ENCODE measurements at regions not wholly inside any gene's neighbourhood (a gene's known extent, or its start where the extent isn't known, plus 50 kb on each side); places are given as distances from the start of the nearest gene placed in this dataset.

DNA sequence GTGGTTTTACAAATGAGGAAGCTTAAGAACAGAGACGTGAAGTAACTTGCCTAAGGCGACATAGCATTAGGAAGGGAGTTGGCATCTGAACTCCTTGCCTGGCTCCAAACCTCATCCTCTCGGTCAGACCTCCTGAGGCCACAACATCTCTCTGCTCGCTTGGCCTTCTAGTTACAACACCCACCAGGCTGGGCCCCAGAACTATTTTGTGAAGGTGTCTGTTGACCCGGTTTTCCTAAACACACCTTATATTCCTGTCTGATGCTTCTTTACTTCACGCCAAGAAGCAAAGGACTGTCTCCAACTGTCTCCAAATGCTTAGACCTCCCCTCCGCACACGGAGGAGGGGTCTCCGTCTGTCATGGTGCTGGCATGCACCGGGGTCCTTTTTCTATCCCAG is 326.6 kb downstream of the THBS2 start (continued):
- TF ChIP-seq, protein P1, sequence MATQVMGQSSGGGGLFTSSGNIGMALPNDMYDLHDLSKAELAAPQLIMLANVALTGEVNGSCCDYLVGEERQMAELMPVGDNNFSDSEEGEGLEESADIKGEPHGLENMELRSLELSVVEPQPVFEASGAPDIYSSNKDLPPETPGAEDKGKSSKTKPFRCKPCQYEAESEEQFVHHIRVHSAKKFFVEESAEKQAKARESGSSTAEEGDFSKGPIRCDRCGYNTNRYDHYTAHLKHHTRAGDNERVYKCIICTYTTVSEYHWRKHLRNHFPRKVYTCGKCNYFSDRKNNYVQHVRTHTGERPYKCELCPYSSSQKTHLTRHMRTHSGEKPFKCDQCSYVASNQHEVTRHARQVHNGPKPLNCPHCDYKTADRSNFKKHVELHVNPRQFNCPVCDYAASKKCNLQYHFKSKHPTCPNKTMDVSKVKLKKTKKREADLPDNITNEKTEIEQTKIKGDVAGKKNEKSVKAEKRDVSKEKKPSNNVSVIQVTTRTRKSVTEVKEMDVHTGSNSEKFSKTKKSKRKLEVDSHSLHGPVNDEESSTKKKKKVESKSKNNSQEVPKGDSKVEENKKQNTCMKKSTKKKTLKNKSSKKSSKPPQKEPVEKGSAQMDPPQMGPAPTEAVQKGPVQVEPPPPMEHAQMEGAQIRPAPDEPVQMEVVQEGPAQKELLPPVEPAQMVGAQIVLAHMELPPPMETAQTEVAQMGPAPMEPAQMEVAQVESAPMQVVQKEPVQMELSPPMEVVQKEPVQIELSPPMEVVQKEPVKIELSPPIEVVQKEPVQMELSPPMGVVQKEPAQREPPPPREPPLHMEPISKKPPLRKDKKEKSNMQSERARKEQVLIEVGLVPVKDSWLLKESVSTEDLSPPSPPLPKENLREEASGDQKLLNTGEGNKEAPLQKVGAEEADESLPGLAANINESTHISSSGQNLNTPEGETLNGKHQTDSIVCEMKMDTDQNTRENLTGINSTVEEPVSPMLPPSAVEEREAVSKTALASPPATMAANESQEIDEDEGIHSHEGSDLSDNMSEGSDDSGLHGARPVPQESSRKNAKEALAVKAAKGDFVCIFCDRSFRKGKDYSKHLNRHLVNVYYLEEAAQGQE (IDR thresholded peaks at IDR 0.05) = no peak
- TF ChIP-seq FOXA2 (IDR thresholded peaks at IDR 0.05) (no peak), RAD21 (IDR thresholded peaks at IDR 0.05) (no peak)

DNA sequence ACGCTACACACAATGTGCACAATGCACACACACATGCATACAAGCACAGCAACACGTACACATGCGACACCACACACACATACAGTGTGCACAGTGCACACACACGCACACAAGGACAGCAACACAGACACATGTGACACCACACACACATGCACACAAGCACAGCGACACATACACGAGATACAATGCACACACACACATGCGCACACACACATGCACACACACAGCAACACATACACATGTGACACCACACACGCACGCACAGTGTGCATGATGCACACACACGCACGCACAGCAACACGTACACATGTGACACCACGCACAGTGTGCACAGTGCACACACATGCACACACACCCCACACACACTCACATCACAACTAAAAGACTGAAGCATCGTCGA is 327.3 kb downstream of the THBS2 start:
- Histone ChIP-seq H3K27me3 (ENCODE audit: control insufficient read depth in 4 of 4, insufficient read depth in 4 of 4, low read length in 3 of 4) (no peaks in the 10 kb centered on the region), H3K4me1 (ENCODE audit: control insufficient read depth in 4 of 4, insufficient read depth in 4 of 4, low read length in 3 of 4) (no peaks in the 10 kb centered on the region), H3K27ac (ENCODE audit: low read depth in 1 of 2, low read length in 2 of 2) (no peak overlapping the region), H3K9ac (ENCODE audit: low read depth in 1 of 2, low read length in 2 of 2) (no peak overlapping the region), H3K36me3 (ENCODE audit: control insufficient read depth in 4 of 4, insufficient read depth in 3 of 4, low read depth in 1 of 4, low read length in 3 of 4) (no peaks in the 10 kb centered on the region), H3K9me3 (ENCODE audit: control insufficient read depth in 4 of 4, low read length in 3 of 4) (no peaks in the 10 kb centered on the region), H3K4me3 (ENCODE audit: low read depth in 1 of 3, low read length in 3 of 3) (no peak overlapping the region)
- DNase-seq (ENCODE audit: low spot score) = no peak
- 88% methylated on average over 15 of the region's 15 CpGs for WGBS
- TF ChIP-seq SP1 (IDR thresholded peaks at IDR 0.05) (no peak), FOXA1 (IDR thresholded peaks at IDR 0.05) (no peak), HNF4A (conservative IDR thresholded peaks at IDR 0.05) (no peak), YY1 (IDR thresholded peaks at IDR 0.05) (no peak), JUND (IDR thresholded peaks at IDR 0.05) (no peak), TAF1 (conservative IDR thresholded peaks at IDR 0.05) (no peak), NR2F2 (IDR thresholded peaks at IDR 0.05) (no peak), RAD21 (IDR thresholded peaks at IDR 0.05) (no peak)
- TF ChIP-seq, protein P2, sequence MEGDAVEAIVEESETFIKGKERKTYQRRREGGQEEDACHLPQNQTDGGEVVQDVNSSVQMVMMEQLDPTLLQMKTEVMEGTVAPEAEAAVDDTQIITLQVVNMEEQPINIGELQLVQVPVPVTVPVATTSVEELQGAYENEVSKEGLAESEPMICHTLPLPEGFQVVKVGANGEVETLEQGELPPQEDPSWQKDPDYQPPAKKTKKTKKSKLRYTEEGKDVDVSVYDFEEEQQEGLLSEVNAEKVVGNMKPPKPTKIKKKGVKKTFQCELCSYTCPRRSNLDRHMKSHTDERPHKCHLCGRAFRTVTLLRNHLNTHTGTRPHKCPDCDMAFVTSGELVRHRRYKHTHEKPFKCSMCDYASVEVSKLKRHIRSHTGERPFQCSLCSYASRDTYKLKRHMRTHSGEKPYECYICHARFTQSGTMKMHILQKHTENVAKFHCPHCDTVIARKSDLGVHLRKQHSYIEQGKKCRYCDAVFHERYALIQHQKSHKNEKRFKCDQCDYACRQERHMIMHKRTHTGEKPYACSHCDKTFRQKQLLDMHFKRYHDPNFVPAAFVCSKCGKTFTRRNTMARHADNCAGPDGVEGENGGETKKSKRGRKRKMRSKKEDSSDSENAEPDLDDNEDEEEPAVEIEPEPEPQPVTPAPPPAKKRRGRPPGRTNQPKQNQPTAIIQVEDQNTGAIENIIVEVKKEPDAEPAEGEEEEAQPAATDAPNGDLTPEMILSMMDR (IDR thresholded peaks at IDR 0.05; ENCODE audit: low read depth, low read length, missing input control) = no peak
- TF ChIP-seq, protein P3, sequence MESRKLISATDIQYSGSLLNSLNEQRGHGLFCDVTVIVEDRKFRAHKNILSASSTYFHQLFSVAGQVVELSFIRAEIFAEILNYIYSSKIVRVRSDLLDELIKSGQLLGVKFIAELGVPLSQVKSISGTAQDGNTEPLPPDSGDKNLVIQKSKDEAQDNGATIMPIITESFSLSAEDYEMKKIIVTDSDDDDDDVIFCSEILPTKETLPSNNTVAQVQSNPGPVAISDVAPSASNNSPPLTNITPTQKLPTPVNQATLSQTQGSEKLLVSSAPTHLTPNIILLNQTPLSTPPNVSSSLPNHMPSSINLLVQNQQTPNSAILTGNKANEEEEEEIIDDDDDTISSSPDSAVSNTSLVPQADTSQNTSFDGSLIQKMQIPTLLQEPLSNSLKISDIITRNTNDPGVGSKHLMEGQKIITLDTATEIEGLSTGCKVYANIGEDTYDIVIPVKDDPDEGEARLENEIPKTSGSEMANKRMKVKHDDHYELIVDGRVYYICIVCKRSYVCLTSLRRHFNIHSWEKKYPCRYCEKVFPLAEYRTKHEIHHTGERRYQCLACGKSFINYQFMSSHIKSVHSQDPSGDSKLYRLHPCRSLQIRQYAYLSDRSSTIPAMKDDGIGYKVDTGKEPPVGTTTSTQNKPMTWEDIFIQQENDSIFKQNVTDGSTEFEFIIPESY (IDR thresholded peaks at IDR 0.05) = no peak

DNA sequence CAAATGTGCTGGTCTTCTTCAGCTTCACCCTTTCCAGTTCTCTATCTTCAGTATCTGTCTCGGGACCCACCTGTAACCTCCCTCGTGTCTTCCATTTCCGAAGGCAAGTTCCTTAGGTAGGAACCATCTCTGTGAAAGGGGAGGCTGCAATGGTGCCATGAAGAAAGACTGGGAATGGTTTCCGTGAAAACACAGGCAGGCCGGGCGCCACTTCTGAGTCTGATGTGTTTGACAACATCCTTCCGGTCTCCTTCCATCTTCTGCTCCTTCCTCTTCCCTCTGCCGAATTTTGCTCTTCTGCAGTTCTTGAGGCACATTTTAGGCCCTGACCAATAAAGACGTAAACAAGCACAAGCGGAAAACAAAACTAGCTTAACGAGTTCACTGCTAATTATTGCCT is 328.0 kb downstream of the THBS2 start:
- no peak overlapping the region for H3K27ac ChIP-seq (ENCODE audit: low read depth in 1 of 2, low read length in 2 of 2)
- H3K27me3 ChIP-seq (ENCODE audit: control insufficient read depth in 4 of 4, insufficient read depth in 4 of 4, low read length in 3 of 4) = no peaks in the 10 kb centered on the region
- TF ChIP-seq TAF1 (conservative IDR thresholded peaks at IDR 0.05) (no peak), SP1 (IDR thresholded peaks at IDR 0.05) (no peak), HNF4A (conservative IDR thresholded peaks at IDR 0.05) (no peak), YY1 (IDR thresholded peaks at IDR 0.05) (no peak), EGR1 (IDR thresholded peaks at IDR 0.05; ENCODE audit: low read depth in 2 of 2) (no peak), RAD21 (IDR thresholded peaks at IDR 0.05) (no peak)
- TF ChIP-seq, protein P1 (IDR thresholded peaks at IDR 0.05) = no peak
- H3K4me3 ChIP-seq (ENCODE audit: low read depth in 1 of 3, low read length in 3 of 3) = no peak overlapping the region
- no peak for DNase-seq (ENCODE audit: low spot score)
- no peak overlapping the region for H3K9ac ChIP-seq (ENCODE audit: low read depth in 1 of 2, low read length in 2 of 2)
- H3K9me3 ChIP-seq (ENCODE audit: control insufficient read depth in 4 of 4, low read length in 3 of 4) = no peaks in the 10 kb centered on the region
- H3K36me3 ChIP-seq (ENCODE audit: control insufficient read depth in 4 of 4, insufficient read depth in 3 of 4, low read depth in 1 of 4, low read length in 3 of 4) = no peaks in the 10 kb centered on the region
- WGBS = 89% methylated on average over 11 of the region's 11 CpGs
- H3K4me1 ChIP-seq (ENCODE audit: control insufficient read depth in 4 of 4, insufficient read depth in 4 of 4, low read length in 3 of 4) = no peaks in the 10 kb centered on the region

Data from liver (tissue), 8 donors.